ENCODE measurements at regions not wholly inside any gene's neighbourhood (a gene's known extent, or its start where the extent isn't known, plus 50 kb on each side); places are given as distances from the start of the nearest gene placed in this dataset.

- Mint-ChIP-seq H3K4me3 (no peak overlapping the region), H3K27me3 (ENCODE audit: low read depth) (no peaks in the 10 kb centered on the region), H3K9me3 (peaks cover 4% of the 10 kb centered on the region), H3K4me1 (ENCODE audit: low read depth) (peaks cover 1% of the 10 kb centered on the region), H3K27ac (no peak overlapping the region), H3K36me3 (ENCODE audit: low read depth) (no peaks in the 10 kb centered on the region)
- no peak for DNase-seq (ENCODE audit: low spot score)
Measured at GRCh38 chr12:130216031-130216430, 53.8 kb downstream of the FZD10 start.

GRCh38 chr12:130218682-130219081 is 56.4 kb downstream of the FZD10 start:
- no peaks in the 10 kb centered on the region for H3K36me3 Mint-ChIP-seq (ENCODE audit: low read depth)
- H3K9me3 Mint-ChIP-seq = peaks cover 4% of the 10 kb centered on the region
- H3K27me3 Mint-ChIP-seq (ENCODE audit: low read depth) = no peaks in the 10 kb centered on the region
- no peaks in the 10 kb centered on the region for H3K4me1 Mint-ChIP-seq (ENCODE audit: low read depth)
- no peak overlapping the region for H3K27ac Mint-ChIP-seq
- no peak overlapping the region for H3K4me3 Mint-ChIP-seq
- no peak for DNase-seq (ENCODE audit: low spot score)

- no peaks in the 10 kb centered on the region for H3K27me3 Mint-ChIP-seq (ENCODE audit: low read depth)
- no peak overlapping the region for H3K4me3 Mint-ChIP-seq
- H3K4me1 Mint-ChIP-seq (ENCODE audit: low read depth) = no peaks in the 10 kb centered on the region
- H3K36me3 Mint-ChIP-seq (ENCODE audit: low read depth) = no peaks in the 10 kb centered on the region
- peaks cover 4% of the 10 kb centered on the region for H3K9me3 Mint-ChIP-seq
- DNase-seq (ENCODE audit: low spot score) = no peak
- no peak overlapping the region for H3K27ac Mint-ChIP-seq
Measured at GRCh38 chr12:130219929-130220705, 57.9 kb downstream of the FZD10 start.

- Mint-ChIP-seq H3K4me3 (no peak overlapping the region), H3K27ac (no peak overlapping the region), H3K4me1 (ENCODE audit: low read depth) (no peaks in the 10 kb centered on the region), H3K36me3 (ENCODE audit: low read depth) (no peaks in the 10 kb centered on the region), H3K27me3 (ENCODE audit: low read depth) (no peaks in the 10 kb centered on the region), H3K9me3 (peaks cover 4% of the 10 kb centered on the region)
- no peak for DNase-seq (ENCODE audit: low spot score)
Measured at GRCh38 chr12:130220706-130221100, 58.4 kb downstream of the FZD10 start.

GRCh38 chr12:130222519-130223218 is 60.4 kb downstream of the FZD10 start:
- Mint-ChIP-seq H3K27ac (no peak overlapping the region), H3K36me3 (ENCODE audit: low read depth) (no peaks in the 10 kb centered on the region), H3K4me1 (ENCODE audit: low read depth) (no peaks in the 10 kb centered on the region), H3K27me3 (ENCODE audit: low read depth) (no peaks in the 10 kb centered on the region), H3K4me3 (no peak overlapping the region), H3K9me3 (peaks cover under 1% of the 10 kb centered on the region)
- no peak for DNase-seq (ENCODE audit: low spot score)

- Mint-ChIP-seq H3K9me3 (peaks cover 9% of the 10 kb centered on the region), H3K27me3 (ENCODE audit: low read depth) (no peaks in the 10 kb centered on the region), H3K4me3 (no peak overlapping the region), H3K4me1 (ENCODE audit: low read depth) (no peaks in the 10 kb centered on the region), H3K27ac (no peak overlapping the region), H3K36me3 (ENCODE audit: low read depth) (no peaks in the 10 kb centered on the region)
- DNase-seq (ENCODE audit: low spot score) = no peak
Measured at GRCh38 chr12:130223767-130224244, 61.5 kb downstream of the FZD10 start.

- H3K4me1 Mint-ChIP-seq (ENCODE audit: low read depth) = no peaks in the 10 kb centered on the region
- H3K9me3 Mint-ChIP-seq = peaks cover 17% of the 10 kb centered on the region
- H3K27me3 Mint-ChIP-seq (ENCODE audit: low read depth) = no peaks in the 10 kb centered on the region
- H3K4me3 Mint-ChIP-seq = no peak overlapping the region
- DNase-seq (ENCODE audit: low spot score) = no peak
- H3K36me3 Mint-ChIP-seq (ENCODE audit: low read depth) = peaks cover under 1% of the 10 kb centered on the region
- H3K27ac Mint-ChIP-seq = no peak overlapping the region
Measured at GRCh38 chr12:130224613-130225012, 62.3 kb downstream of the FZD10 start.

- Mint-ChIP-seq H3K4me3 (no peak overlapping the region), H3K4me1 (ENCODE audit: low read depth) (no peaks in the 10 kb centered on the region), H3K9me3 (peaks cover 25% of the 10 kb centered on the region), H3K27me3 (ENCODE audit: low read depth) (no peaks in the 10 kb centered on the region), H3K27ac (no peak overlapping the region), H3K36me3 (ENCODE audit: low read depth) (peaks cover 2% of the 10 kb centered on the region)
- DNase-seq (ENCODE audit: low spot score) = no peak
Measured at GRCh38 chr12:130225347-130225746, 63.1 kb downstream of the FZD10 start.

GRCh38 chr12:130226126-130226525 is 63.9 kb downstream of the FZD10 start:
- DNase-seq (ENCODE audit: low spot score) = no peak
- H3K9me3 Mint-ChIP-seq = peaks cover 33% of the 10 kb centered on the region
- H3K36me3 Mint-ChIP-seq (ENCODE audit: low read depth) = peaks cover 2% of the 10 kb centered on the region
- no peak overlapping the region for H3K4me3 Mint-ChIP-seq
- H3K27me3 Mint-ChIP-seq (ENCODE audit: low read depth) = no peaks in the 10 kb centered on the region
- no peak overlapping the region for H3K27ac Mint-ChIP-seq
- no peaks in the 10 kb centered on the region for H3K4me1 Mint-ChIP-seq (ENCODE audit: low read depth)

GRCh38 chr12:130226771-130227170 is 64.5 kb downstream of the FZD10 start:
- H3K36me3 Mint-ChIP-seq (ENCODE audit: low read depth) = peaks cover 2% of the 10 kb centered on the region

GRCh38 chr12:130227641-130228040 is 65.4 kb downstream of the FZD10 start:
- Mint-ChIP-seq H3K4me1 (ENCODE audit: low read depth) (no peaks in the 10 kb centered on the region), H3K9me3 (peaks cover 36% of the 10 kb centered on the region), H3K4me3 (no peak overlapping the region), H3K27me3 (ENCODE audit: low read depth) (no peaks in the 10 kb centered on the region), H3K36me3 (ENCODE audit: low read depth) (peaks cover 2% of the 10 kb centered on the region), H3K27ac (no peak overlapping the region)
- no peak for DNase-seq (ENCODE audit: low spot score)

More at GRCh38 chr12:130226771-130227170, 64.5 kb downstream of the FZD10 start:
- H3K4me1 Mint-ChIP-seq (ENCODE audit: low read depth) = no peaks in the 10 kb centered on the region
- no peak for DNase-seq (ENCODE audit: low spot score)
- H3K9me3 Mint-ChIP-seq = peaks cover 34% of the 10 kb centered on the region
- no peak overlapping the region for H3K27ac Mint-ChIP-seq
- H3K4me3 Mint-ChIP-seq = no peak overlapping the region
- no peaks in the 10 kb centered on the region for H3K27me3 Mint-ChIP-seq (ENCODE audit: low read depth)

- H3K27me3 Mint-ChIP-seq (ENCODE audit: low read depth) = peaks cover 3% of the 10 kb centered on the region
- no peak overlapping the region for H3K27ac Mint-ChIP-seq
- DNase-seq (ENCODE audit: low spot score) = no peak
- H3K36me3 Mint-ChIP-seq (ENCODE audit: low read depth) = no peaks in the 10 kb centered on the region
- H3K9me3 Mint-ChIP-seq = peaks cover 10% of the 10 kb centered on the region
- no peaks in the 10 kb centered on the region for H3K4me1 Mint-ChIP-seq (ENCODE audit: low read depth)
- no peak overlapping the region for H3K4me3 Mint-ChIP-seq
Measured at GRCh38 chr12:130236446-130236845, 74.2 kb downstream of the FZD10 start.

- H3K4me3 Mint-ChIP-seq = no peak overlapping the region
- H3K27ac Mint-ChIP-seq = no peak overlapping the region
- H3K27me3 Mint-ChIP-seq (ENCODE audit: low read depth) = peaks cover 3% of the 10 kb centered on the region
- no peaks in the 10 kb centered on the region for H3K9me3 Mint-ChIP-seq
- no peaks in the 10 kb centered on the region for H3K4me1 Mint-ChIP-seq (ENCODE audit: low read depth)
- DNase-seq (ENCODE audit: low spot score) = no peak
- H3K36me3 Mint-ChIP-seq (ENCODE audit: low read depth) = no peaks in the 10 kb centered on the region
Measured at GRCh38 chr12:130240831-130241590, 78.7 kb downstream of the FZD10 start.

- no peak overlapping the region for H3K4me3 Mint-ChIP-seq
- H3K36me3 Mint-ChIP-seq (ENCODE audit: low read depth) = no peaks in the 10 kb centered on the region
- no peak for DNase-seq (ENCODE audit: low spot score)
- H3K4me1 Mint-ChIP-seq (ENCODE audit: low read depth) = no peaks in the 10 kb centered on the region
- H3K27ac Mint-ChIP-seq = no peak overlapping the region
- H3K9me3 Mint-ChIP-seq = no peaks in the 10 kb centered on the region
- H3K27me3 Mint-ChIP-seq (ENCODE audit: low read depth) = peaks cover 3% of the 10 kb centered on the region
Measured at GRCh38 chr12:130242506-130242905, 80.2 kb downstream of the FZD10 start.

All from T-helper 2 cell treated with Interferon-gamma antibody and Interleukin-4, amounts not matched to agents 5 μg/mL and 100 μg/mL, for 36 hours (primary cell).